Erythroblast (primary cell): ENCODE measurements at regions not wholly inside any gene's neighbourhood (a gene's known extent, or its start where the extent isn't known, plus 50 kb on each side); places are given as distances from the start of the nearest gene placed in this dataset.

Experiments
- GATA1 ChIP-seq: IDR thresholded peaks from 2 replicates; pipeline ENCODE4 v1.6.1; 2011; ENCODE audit warnings: low read depth, mild to moderate bottlenecking, control low read depth, low read length, moderate library complexity
- POLR2A ChIP-seq: IDR thresholded peaks from 2 replicates; pipeline ENCODE4 v1.6.1; 2011; ENCODE audit warnings: mild to moderate bottlenecking, low read length

DNA sequence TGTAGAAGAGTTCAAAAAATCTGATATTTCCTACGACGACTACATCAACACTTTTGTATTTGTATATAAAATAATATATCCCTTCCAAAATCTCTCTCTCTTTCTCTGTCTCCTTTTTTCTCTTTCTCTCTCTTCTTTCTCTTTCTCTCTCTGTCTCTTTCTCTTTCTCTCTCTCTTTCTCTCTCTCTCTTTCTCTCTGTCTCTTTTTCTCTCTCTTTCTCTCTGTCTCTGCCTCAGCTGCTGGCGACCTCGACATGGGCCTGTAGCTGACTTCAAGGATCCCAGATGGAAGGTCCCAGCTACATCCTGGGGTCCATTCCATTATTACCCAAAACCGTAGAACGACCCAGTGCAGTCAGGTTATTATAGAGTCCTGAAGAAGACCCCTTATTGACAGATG is 90.0 kb downstream of the CD24 start:
- TF ChIP-seq POLR2A (no peak), GATA1 (no peak)
